GM21515 (cell line): ENCODE measurements at regions not wholly inside any gene's neighbourhood (a gene's known extent, or its start where the extent isn't known, plus 50 kb on each side); places are given as distances from the start of the nearest gene placed in this dataset.

Experiments
- ATAC-seq: cut with Tn5 transposase; IDR thresholded peaks from one replicate; pipeline ENCODE4 v1.9.1; 2021; ENCODE audit not compliant: unreplicated experiment

DNA sequence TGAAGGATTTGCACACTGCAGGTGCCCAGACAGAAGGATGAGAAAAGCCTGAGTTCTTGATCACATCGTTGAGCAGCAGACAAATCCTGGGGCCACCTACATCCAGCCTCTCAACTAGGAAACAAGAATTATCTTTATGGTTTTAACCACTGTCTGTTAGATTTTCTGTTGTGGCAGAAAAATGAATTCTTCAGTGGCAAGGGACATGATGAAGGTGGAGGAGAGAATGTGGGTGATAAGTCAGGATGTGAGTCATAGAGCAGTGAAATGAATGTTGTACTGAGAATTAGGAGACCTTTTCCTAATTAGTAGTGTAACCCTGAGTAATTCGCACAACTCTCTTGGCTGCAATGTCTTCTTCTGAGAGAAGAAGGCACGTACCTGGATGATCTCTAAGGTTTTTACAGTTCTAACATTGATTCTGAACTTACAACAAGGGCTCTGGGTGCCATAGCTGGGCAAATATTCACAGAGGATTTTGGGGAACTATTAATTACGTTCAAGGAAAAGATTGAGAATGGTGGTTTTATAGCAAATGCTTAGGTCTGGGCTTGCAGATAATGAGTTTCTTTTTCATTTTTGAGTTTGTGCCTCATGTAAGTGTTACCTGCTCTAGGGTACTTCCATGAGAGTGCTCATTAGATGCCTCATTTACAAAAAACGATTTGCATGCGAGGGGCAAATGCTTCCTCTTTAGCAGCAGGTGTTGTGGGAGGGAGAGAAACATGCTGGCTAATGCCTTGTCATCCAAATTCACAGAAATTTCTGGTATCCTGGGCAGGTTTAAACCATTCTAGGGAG is 111.0 kb upstream of the KL start:
- ATAC-seq: no peak

DNA sequence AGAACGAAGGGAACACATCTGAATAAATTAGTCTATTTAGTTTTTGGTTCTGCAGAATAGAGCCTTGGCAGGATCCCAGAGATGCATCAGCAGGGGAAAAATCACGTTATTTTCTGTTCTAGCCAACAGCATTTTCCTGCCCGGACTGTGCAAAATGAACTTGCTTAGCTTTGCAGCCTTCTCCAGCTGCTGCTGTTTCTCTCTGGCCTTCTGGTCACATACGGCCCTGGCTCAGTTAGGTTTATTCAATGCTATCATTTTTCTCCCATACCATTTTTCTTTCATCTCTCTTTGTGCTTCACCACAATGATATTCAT is 110.4 kb upstream of the KL start:
- no peak for ATAC-seq

DNA sequence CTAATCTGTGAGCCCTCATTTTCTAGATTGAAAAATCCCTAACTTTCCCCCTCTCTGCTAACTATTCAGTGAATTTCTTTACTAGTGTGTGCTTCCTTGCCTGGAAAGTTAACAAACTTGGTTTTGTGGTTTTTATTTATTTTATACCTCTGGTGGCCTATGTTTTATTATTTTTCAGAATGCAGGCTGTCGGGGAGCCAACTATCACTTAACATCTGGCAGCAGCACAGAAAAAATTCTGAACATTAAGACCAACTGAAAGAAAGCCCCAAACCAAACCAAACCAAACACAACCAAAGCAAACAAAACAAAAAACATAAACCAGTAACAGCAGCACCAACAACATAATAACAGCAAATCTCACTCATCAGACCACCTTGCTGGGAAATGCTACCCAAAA is 109.0 kb upstream of the KL start:
- no peak for ATAC-seq

DNA sequence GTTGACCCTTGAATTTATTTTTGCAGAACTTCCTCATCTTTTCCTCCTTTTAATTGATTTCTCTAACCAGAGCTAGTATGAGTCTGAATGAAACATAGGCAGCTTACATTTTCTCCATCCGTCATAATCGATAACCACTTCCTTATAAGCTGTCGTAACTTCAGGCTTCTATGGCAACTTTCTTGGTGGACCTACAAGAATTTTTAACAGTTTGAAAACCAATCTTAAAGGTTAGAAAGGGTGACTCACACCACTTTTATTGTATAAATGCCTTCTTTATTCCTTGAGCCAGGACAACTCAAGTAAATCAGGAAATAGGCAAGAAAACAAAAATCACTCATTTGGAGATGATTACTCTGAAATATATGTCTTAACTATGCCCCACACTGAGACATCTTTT is 105.7 kb upstream of the KL start:
- no peak for ATAC-seq

DNA sequence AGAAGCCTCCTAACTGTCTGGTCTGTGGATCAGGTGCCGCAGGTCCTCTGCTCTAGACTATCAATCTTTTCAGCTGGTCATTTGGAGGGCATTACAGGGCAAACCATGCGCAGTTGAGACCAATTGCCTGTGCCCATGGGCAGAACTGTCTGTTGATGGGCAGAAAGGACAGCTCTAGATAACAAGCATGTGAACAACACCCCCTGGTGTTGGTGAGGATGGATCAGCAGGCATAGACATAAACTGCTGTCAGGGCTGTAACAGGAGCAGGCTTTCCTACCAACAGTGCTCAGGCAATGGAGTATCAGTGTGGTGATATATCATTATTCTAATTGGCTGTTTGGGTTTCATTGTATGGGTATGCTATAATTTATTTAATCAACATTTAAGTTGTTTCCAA is 104.7 kb upstream of the KL start:
- no peak for ATAC-seq

DNA sequence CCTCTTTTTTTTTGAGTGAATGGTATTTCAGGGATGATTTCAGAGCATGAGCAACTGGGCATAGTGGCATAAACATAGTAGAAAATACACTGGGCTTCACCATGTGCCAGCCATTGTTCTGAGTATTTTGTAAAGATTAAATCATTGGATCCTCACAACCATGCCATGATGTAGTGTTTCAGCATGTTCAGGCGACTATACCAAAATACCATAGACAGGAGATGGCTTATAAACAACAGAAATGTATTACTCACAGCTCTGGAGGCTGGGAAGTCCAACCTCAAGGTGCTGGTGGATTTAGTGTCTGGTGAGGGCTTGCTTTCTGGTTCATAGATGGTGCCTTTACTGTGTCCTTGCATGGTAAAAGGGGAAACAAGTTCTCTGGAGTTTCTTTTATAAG is 101.5 kb upstream of the KL start:
- ATAC-seq: no peak

DNA sequence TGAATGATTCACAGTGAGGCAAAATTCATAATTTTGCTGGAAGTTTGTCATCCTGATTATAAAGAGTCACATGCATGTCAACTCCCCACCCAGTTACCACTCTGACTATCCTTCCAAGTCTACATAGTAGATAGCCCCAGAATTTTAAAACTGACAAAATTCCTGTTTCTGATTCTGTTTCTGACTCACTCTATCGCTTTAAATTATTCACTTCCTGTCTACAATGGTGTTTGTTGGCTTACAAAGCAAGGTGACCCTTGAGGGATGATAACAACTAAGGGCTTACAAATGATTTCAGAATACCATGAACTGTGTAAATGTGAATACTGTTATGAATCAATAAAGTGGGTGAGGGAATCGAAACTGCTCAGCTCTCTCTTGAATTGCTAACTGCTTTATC is 98.7 kb upstream of the KL start:
- ATAC-seq: no peak

DNA sequence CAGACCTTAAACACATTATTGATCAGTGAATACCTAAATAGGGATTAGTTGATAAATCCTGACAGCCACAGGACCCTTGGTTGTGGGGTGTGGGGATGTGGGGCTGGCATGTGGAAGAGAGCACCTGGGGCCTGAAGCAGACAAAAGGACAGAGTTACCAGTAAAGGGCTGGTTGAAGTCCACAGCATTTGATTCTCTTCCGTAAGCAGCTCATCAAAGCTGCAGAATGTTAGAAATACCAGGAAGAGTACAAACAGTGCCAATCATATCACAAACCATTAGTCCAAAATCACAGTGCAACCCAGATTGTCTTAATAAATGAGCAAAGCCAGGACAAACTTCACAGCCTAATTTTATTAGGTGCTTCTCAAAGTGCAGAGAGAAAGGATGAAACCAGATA is 92.5 kb upstream of the KL start:
- ATAC-seq: no peak

DNA sequence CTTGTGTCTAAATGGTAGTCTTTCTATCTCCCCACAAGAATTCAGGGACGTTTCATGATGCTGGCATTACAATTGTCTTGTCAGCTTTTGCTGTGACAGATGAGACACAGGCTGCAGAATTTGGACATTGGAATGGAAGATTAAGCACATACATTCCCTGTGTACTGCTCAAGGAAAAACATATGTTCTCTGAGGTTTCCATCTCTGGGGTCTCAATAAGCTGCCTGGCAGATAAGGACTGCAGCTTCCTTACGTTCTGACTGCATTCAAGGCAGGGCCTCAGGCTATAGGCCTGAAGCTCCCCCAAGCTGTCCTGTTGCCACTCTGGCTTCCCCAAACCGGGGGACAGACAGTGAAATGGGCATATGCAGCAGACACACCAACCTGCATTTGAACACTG is 91.3 kb upstream of the KL start:
- no peak for ATAC-seq

DNA sequence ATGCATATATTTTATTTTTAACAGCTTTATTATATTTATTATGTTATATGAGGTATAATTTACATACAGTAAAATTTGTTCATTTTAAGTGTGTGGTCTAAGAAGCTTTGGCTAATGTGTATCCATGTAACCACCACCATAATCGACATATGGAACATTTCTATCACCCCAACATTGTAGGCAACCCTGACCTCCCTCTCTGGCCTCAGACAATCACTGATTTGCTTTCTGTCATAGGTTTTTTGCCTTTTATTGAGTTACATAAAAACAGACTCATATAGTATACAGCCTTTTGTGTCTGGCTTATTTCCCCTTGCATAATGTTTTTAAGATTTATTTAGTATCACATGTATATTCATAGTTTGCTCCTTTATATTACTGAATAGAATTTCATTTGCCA is 90.7 kb upstream of the KL start:
- no peak for ATAC-seq

DNA sequence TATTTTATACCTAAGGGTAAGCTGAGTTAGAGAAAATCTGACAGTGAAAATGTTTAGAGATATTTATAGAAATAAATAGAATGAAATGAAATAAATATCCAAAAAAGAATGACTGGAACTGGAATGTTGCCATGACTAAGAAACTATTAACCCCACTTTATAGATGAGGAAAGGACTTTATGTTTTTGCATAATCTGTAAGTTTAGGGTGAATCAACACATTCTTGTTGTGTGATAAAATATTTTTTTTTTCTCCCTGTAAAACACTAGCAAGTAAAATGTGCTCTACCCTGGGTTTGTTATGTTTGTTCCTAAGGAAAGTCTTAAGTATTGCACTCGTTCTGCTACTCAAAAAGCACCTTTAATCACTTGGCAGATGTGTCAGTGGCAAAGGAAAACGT is 83.8 kb upstream of the KL start:
- ATAC-seq: no peak

DNA sequence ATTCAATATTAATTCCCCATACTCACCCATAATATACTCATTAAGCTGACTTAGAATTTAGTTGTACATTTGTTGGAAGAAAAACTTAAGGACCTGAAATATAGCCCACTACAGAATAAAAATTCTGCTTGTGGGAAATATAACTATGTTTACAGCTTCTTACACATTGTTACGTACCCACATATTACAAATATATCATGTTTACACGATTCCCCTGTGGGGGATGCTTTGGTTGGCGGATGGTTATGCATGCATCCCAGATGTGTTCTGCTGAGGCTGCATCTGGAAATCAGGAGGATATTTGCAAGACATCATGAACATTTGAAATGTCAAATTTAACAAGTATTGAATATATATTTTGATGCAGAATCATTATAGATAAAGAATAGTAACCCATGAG is 79.5 kb upstream of the KL start:
- no peak for ATAC-seq

DNA sequence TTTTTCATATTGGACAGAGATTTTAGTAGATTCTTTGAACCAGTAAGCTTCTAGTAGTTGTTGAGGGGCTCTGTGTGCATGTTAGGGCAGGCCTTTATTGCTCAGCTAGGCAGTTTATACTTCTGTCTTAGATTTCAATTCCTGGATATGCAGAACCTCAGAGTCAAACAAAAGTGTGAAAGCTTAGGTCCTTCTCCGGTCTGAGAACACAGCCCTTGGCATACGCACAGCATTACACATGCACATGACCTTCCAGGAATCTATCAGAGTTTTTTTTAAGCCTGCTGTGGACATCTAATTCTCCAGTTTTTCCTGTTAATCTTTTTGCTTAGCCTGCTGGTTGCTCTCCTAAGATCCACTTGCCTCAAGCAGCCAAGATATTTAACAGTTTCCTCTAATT is 77.9 kb upstream of the KL start:
- ATAC-seq: no peak

DNA sequence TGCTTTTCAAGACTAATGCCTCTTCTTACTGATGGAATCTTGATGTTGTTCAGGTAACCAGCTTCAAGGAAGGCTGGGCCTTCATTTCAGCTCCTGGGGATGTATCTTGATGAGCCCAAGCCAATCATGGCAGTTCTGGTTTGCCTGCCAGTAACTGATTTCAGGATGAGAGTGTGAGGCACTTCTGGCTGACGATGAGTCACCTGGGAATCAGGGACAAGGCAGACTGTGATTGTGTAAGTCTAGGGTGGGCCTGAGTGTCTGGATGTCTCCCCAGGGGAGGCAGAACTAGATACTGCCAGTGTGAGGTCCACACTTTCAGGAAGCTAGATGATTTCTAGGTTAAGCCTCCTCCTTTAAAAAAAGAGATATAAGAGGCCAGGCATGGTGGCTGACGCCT is 77.3 kb upstream of the KL start:
- ATAC-seq: no peak

DNA sequence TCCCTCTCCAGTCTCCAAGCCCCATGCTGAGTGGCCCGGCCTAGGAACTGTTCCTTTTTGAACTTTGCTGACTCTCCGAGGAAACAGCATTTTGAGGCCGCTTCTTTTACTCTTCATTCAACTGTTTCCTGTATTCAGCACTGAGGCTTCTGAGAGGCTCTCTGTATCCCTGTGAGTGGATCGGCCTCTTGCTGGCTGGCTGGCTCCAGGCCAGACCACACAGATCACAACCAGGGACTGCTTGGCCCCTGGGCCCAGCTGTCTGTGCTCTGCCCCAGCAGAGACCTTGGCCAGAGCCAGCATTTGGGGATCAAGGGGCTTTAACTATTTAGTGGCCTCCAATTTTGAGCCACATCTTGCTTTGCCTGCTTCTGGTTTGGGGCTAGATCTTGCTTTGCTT is 75.6 kb upstream of the KL start:
- no peak for ATAC-seq

DNA sequence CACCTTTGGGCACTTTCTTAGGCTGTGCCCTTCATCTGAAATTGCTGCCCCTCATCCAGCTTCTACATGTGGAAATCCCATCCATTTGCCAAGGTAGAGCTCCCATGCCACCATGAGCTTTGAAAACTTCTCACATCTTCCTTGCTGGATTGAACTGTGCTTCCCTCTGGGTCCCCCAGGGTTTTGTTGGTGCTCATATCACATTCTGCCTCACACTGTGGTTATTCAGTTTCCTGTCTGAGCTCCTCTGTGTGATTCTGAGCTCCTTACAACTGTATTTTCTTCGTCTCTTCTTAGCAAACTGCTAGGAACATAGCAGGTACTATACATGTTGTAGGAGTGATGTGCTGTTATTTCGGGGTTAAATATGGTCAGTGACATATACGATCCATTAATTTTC is 74.9 kb upstream of the KL start:
- ATAC-seq: no peak

DNA sequence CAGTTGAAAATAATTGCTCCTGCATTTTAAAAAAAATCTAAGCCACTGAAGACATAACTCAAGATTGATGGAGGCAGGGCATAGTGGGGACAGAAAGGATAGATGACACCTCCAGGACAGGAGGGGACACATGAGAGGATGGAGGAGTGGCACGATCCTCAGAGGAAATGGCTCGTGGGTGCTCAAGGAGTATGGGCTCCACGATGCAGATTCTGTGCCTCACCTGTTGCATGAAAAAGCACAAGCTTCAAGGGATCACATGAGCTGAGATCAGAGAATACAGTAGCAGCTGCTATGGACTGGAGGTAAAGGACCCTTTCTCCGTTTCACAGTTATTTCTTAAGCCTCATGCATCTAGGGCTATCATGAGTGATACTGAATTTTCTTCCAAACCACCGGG is 69.7 kb upstream of the KL start:
- no peak for ATAC-seq

DNA sequence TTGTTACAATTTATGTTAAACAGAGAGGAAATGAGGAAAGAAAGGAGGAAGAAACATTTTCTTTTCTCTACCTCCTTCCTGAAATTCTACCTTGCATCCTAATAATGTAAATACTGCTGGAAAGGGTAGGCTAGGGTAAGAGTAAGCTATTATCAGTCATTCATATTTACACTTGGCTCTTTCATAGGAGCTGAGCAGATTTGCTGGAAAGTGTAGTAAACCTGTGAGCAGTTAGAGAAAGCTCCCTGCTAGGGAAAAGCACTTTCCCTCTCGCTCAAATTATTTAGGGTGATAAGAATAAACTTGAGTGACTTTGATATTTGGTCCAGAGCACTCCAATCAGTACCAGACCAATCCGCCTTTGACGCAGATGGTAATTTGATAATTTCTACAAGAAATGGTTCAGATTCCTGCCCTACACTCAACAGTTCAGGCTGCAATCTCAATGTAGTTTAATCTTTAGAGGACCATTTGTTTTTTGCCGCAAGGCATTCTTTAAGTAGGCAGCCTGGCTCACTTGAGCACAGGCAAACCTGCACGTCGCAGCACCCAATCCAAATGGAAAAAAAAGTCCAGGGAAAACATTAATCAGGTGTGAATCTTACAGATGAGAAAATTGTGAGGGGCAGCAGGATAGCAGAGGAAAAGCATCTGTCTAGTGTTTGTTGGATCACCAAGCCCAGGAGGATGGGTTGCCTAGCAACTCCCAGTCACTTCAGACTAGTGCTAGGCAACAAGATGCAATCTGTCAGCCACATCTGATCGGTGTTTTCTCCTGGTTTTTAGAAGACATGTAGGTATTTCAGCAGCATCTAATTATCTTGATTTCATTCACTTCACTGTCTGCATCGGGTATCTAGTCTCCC is 68.6 kb upstream of the KL start:
- ATAC-seq: no peak

DNA sequence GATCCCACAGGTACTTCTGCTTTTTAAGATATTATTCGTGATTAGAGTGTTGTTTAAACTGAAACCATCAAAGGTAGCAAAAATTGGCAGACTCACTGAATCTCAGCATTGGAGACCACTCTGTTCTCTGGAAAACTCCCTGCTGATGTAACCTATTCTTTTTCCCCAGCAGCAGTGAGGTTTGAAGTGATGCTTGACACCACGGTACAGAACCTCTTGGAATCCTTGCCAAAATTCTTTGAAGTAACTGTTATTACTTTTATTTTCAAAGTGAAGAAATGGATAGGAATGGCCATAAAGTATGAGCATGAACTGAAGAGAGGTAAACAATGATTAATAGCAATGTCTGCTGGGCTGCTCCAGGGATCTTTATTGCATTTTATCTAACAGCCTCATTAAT is 66.4 kb upstream of the KL start:
- ATAC-seq: no peak

DNA sequence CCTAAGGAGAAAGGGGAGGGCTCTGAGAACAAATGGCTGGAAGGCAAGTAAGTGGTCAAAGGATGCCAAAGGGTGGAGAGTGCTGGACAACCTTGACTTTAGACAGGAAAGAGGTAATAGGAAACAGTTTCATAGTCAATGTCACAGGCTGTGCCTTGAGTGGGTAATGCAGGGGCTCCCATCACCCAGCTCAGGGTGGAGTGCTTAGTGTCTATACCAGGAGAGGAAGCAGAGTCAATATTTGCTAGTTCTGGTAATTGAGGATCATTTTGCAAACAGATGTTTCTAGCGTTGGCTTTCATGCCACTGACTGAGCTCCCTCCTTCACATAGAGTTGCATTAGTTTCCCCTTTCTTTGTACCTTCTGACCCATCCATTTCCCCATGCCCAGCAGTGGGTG is 64.6 kb upstream of the KL start:
- ATAC-seq: no peak

DNA sequence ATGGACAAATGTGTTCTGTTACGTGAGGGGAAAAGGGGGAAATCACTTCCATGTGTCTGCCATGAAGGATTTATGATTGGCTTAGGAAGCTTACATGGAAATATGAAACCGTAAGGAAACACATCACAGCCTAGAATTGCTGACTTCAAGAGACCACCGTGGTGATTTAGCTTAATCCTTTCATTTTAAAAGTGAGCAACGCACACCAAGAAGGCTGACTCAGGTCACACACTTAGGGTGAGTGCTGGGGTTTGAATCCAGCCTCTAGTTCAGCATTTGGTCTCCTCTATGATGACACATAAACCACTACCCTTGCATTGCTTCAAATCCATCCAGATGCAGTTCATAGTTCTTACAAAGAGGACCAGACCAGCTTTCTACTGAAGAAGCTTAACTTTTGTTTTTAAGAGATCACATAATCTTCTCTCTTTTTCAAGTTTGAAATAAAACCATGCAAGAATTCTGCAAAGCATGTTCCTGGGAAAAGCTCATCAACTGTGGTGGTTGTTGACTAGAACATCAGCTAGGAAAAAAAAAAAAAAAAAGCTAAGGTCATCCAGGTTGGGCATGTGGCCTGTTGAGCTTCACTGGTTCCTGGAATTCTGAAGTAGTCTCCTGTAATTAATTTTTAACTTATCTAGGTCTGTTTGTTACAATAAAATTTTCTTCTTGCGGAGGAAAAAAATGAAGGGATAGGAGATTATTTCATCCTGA is 60.2 kb upstream of the KL start:
- no peak for ATAC-seq

DNA sequence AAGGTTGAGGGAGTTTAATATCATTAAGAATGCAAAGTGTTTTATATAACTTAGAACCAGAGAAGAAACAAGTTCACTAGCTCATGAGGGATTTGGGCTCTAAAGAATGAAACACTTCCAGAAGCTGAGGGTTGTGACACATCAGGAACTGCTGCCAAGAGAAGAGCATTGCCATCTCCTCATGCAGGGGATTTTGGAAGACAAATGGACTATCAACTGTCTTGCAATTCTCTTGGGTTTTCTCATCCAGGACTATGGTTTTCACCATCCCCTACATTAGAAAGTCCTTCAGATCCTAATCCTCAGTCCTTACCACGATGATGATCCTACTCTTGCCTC is 59.7 kb upstream of the KL start:
- no peak for ATAC-seq
